ENCODE measurements at regions not wholly inside any gene's neighbourhood (a gene's known extent, or its start where the extent isn't known, plus 50 kb on each side); places are given as distances from the start of the nearest gene placed in this dataset.

DNA sequence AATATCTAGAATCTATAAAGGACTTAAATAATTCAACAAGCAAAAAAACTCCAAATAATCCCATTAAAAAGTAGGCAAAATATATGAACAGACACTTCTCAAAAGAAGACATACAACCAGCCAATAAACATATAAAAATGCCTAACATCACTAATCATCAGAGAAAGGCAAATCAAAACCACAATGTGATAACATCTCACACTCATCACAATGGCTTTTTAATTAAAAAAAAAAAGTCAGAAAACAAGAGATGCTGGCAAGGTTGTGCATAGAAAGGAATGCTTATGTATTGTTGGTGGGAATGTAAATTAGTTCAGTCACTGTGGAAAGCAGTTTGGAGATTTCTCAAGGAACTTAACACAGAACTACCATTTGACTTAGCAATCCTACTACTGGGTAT lies 979.6 kb upstream of the MAP3K7 start:
- TF ChIP-seq EZH2phosphoT487 (IDR thresholded peaks at IDR 0.05; ENCODE audit: low read depth, severe bottlenecking, unreplicated experiment), result no peak
- TF ChIP-seq EZH2 (IDR thresholded peaks at IDR 0.05; ENCODE audit: borderline replicate concordance), result no peak

Measured in hepatocyte (in vitro differentiated cells).